ENCODE measurements at regions not wholly inside any gene's neighbourhood (a gene's known extent, or its start where the extent isn't known, plus 50 kb on each side); places are given as distances from the start of the nearest gene placed in this dataset.

DNA sequence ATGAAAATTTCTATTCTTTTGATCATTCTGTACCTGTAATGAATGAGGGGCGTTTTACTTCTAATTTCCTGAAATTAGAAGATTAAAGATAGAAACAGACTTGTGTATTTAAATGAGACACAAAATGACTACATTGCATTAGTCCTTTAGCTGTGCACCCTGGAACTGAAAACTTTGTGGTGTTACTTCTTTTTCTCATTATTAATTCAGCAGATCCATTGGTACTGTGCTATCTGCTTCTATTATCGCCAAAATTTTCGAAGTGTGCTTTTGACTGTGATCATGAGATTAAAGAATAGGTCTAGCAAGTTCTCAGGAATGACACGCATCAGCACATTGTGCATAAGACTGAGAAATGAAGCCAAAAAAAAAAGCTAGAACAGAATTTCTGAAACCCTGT lies 1938.9 kb upstream of the TENM3 start:
- no peak for DNase-seq (ENCODE audit: low read depth in 1 of 2, low spot score in 1 of 2)

DNA sequence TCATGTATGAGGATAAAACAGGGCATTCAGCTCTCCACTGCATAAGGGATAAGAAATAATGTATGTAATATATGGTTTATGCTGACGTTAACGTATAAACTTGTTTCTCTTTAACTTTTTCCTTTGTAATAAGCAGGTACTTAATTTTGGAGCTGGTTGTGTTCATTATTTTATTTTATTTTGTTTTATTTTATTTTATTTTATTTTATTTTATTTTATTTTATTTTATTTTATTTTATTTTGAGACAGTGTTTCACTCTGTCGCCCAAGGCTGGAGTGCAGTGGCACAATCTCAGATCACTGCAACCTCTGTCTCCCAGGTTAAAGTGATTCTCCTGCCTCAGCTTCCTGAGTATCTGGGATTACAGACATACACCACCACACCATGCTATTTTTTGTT lies 1932.6 kb upstream of the TENM3 start:
- TF ChIP-seq SPI1 (IDR thresholded peaks at IDR 0.05; ENCODE audit: borderline replicate concordance, low read depth) (no peak), GABPA (IDR thresholded peaks at IDR 0.05; ENCODE audit: low read depth) (no peak), POLR2AphosphoS5 (IDR thresholded peaks at IDR 0.05; ENCODE audit: low read depth) (no peak)
- TF ChIP-seq, protein P1, sequence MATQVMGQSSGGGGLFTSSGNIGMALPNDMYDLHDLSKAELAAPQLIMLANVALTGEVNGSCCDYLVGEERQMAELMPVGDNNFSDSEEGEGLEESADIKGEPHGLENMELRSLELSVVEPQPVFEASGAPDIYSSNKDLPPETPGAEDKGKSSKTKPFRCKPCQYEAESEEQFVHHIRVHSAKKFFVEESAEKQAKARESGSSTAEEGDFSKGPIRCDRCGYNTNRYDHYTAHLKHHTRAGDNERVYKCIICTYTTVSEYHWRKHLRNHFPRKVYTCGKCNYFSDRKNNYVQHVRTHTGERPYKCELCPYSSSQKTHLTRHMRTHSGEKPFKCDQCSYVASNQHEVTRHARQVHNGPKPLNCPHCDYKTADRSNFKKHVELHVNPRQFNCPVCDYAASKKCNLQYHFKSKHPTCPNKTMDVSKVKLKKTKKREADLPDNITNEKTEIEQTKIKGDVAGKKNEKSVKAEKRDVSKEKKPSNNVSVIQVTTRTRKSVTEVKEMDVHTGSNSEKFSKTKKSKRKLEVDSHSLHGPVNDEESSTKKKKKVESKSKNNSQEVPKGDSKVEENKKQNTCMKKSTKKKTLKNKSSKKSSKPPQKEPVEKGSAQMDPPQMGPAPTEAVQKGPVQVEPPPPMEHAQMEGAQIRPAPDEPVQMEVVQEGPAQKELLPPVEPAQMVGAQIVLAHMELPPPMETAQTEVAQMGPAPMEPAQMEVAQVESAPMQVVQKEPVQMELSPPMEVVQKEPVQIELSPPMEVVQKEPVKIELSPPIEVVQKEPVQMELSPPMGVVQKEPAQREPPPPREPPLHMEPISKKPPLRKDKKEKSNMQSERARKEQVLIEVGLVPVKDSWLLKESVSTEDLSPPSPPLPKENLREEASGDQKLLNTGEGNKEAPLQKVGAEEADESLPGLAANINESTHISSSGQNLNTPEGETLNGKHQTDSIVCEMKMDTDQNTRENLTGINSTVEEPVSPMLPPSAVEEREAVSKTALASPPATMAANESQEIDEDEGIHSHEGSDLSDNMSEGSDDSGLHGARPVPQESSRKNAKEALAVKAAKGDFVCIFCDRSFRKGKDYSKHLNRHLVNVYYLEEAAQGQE (IDR thresholded peaks at IDR 0.05; ENCODE audit: insufficient replicate concordance, low read depth): no peak
- TF ChIP-seq, protein P2, sequence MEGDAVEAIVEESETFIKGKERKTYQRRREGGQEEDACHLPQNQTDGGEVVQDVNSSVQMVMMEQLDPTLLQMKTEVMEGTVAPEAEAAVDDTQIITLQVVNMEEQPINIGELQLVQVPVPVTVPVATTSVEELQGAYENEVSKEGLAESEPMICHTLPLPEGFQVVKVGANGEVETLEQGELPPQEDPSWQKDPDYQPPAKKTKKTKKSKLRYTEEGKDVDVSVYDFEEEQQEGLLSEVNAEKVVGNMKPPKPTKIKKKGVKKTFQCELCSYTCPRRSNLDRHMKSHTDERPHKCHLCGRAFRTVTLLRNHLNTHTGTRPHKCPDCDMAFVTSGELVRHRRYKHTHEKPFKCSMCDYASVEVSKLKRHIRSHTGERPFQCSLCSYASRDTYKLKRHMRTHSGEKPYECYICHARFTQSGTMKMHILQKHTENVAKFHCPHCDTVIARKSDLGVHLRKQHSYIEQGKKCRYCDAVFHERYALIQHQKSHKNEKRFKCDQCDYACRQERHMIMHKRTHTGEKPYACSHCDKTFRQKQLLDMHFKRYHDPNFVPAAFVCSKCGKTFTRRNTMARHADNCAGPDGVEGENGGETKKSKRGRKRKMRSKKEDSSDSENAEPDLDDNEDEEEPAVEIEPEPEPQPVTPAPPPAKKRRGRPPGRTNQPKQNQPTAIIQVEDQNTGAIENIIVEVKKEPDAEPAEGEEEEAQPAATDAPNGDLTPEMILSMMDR (IDR thresholded peaks at IDR 0.05; ENCODE audit: insufficient read depth, low read length): no peak
- Histone ChIP-seq H3K4me3 (replicated peaks; ENCODE audit: insufficient read depth, low read length) (no peak overlapping the region), H3K27me3 (ENCODE audit: insufficient read depth, poor library complexity, severe bottlenecking) (no peaks in the 10 kb centered on the region), H3K27ac (replicated peaks) (no peak overlapping the region)
- no peak for DNase-seq (ENCODE audit: low read depth in 1 of 2, low spot score in 1 of 2)

More for the DNA sequence above, 1938.9 kb upstream of the TENM3 start:
- no peak for TF ChIP-seq GABPA (IDR thresholded peaks at IDR 0.05; ENCODE audit: low read depth)
- no peak for TF ChIP-seq POLR2AphosphoS5 (IDR thresholded peaks at IDR 0.05; ENCODE audit: low read depth)
- TF ChIP-seq SPI1 (IDR thresholded peaks at IDR 0.05; ENCODE audit: borderline replicate concordance, low read depth): no peak
- TF ChIP-seq, protein P1 (IDR thresholded peaks at IDR 0.05; ENCODE audit: insufficient replicate concordance, low read depth): no peak
- TF ChIP-seq, protein P2 (IDR thresholded peaks at IDR 0.05; ENCODE audit: insufficient read depth, low read length): no peak
- no peaks in the 10 kb centered on the region for H3K27me3 ChIP-seq (ENCODE audit: insufficient read depth, poor library complexity, severe bottlenecking)
- H3K27ac ChIP-seq (replicated peaks): no peak overlapping the region
- no peak overlapping the region for H3K4me3 ChIP-seq (replicated peaks; ENCODE audit: insufficient read depth, low read length)

DNA sequence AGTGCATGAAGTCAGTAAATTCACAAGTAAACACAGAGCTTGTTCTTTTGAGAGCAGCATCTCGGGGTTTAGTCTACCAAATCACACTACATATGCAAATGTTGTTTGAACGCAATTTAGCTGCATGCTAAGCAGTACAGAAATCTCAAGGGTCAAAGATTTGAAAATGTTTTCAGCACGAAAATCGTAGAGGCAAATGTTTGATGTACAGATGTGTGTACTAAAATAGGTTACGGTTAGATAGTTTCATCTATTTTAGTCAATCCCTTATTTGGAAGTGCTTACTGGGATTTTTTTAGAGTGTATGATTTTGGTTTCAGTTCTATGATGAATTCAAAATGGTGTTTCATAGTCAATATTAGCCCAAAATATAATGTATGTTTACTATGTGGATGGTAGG lies 1928.2 kb upstream of the TENM3 start:
- Histone ChIP-seq H3K27ac (replicated peaks) (no peak overlapping the region), H3K4me3 (replicated peaks; ENCODE audit: insufficient read depth, low read length) (no peak overlapping the region), H3K27me3 (ENCODE audit: insufficient read depth, poor library complexity, severe bottlenecking) (no peaks in the 10 kb centered on the region)
- TF ChIP-seq, protein P1 (IDR thresholded peaks at IDR 0.05; ENCODE audit: insufficient replicate concordance, low read depth): no peak
- no peak for TF ChIP-seq SPI1 (IDR thresholded peaks at IDR 0.05; ENCODE audit: borderline replicate concordance, low read depth)
- TF ChIP-seq, protein P2 (IDR thresholded peaks at IDR 0.05; ENCODE audit: insufficient read depth, low read length): no peak
- no peak for TF ChIP-seq POLR2AphosphoS5 (IDR thresholded peaks at IDR 0.05; ENCODE audit: low read depth)
- TF ChIP-seq GABPA (IDR thresholded peaks at IDR 0.05; ENCODE audit: low read depth): no peak
- no peak for DNase-seq (ENCODE audit: low read depth in 1 of 2, low spot score in 1 of 2)

Measured in HL-60 (cell line).